Sigmoid colon (tissue), 6 donors: ENCODE measurements at regions not wholly inside any gene's neighbourhood (a gene's known extent, or its start where the extent isn't known, plus 50 kb on each side); places are given as distances from the start of the nearest gene placed in this dataset.
A peak's percentile ranks its signal among the peaks of the same experiment; 100 is the strongest.

Experiments
- DNase-seq: peaks from one replicate; pipeline ENCODE4 v3.0.0-alpha.2; 2019
- H3K27ac ChIP-seq, 4 donors: fragments of 200-600 bp; sonication (generic); one replicate each; pipeline ENCODE4 v1.5.1; 2016 to 2019; ENCODE audit warnings: mild to moderate bottlenecking in 1 of 4
- H3K27me3 ChIP-seq, 3 donors: fragments of 200-600 bp; sonication (generic); one replicate each; pipeline ENCODE4 v1.5.1; 2019; ENCODE audit warnings: mild to moderate bottlenecking in 1 of 3
- H3K36me3 ChIP-seq, 4 donors: fragments of 200-600 bp; sonication (generic); one replicate each; pipeline ENCODE4 v1.5.1; 2016 to 2019
- H3K4me1 ChIP-seq, 4 donors: fragments of 200-600 bp; sonication (generic); one replicate each; pipeline ENCODE4 v1.5.1; 2017 to 2019
- H3K4me3 ChIP-seq, 4 donors: fragments of 200-600 bp; sonication (generic); one replicate each; pipeline ENCODE4 v1.5.1; 2017 to 2019; ENCODE audit warnings: mild to moderate bottlenecking in 2 of 4, moderate library complexity in 1 of 4
- H3K9me3 ChIP-seq, 4 donors: fragments of 200-600 bp in 3 of 4; sonication (generic) in 3 of 4; one replicate each; pipeline versions ENCODE4 v1.5.1 to v1.6.1; 2013 to 2019
- EP300 ChIP-seq, 4 donors: sonication (generic); formaldehyde crosslinking; IDR thresholded peaks; one replicate each; pipeline ENCODE4 v1.6.1; 2017; ENCODE audit warnings: antibody characterized with exemption in 4 of 4
- POLR2A ChIP-seq, 2 donors: fragments of 450-650 bp; IDR thresholded peaks; one replicate each; pipeline ENCODE4 v1.6.1; 2016; ENCODE audit warnings: antibody characterized with exemption in 2 of 2, mild to moderate bottlenecking in 2 of 2, moderate library complexity in 2 of 2
- POLR2AphosphoS5 ChIP-seq, 4 donors: sonication (generic); formaldehyde crosslinking; IDR thresholded peaks; one replicate each; pipeline ENCODE4 v1.6.1; 2017; ENCODE audit warnings: antibody characterized with exemption in 4 of 4
- WGBS, 2 donors: extraction: QIAGEN DNeasy Blood & Tissue Kit; methylation state at CpG; one replicate each; pipeline ENCODE4 v1.1.7; 2013; 5-methylcytosine and 5-hydroxymethylcytosine counted together
- intact Hi-C: fragments of 100-400 bp; cut with DNase I; formaldehyde crosslinking; loops from one replicate; pipeline ENCODE4 v1.15.1; 2023
- TF ChIP-seq, protein P1 (sequence below), 4 experiments: fragments of 450-650 bp in 3 of 4; fragments of 200-600 bp in 1 of 4; IDR thresholded peaks; one replicate each; pipeline ENCODE4 v1.5.1; 2016 to 2019; ENCODE audit warnings: antibody characterized with exemption in 4 of 4, mild to moderate bottlenecking in 3 of 4, moderate library complexity in 2 of 4
- donor health status: healthy with polysubstance abuse.
- donor health status: healthy.

GRCh38 chr3:124351430-124352148 lies 359.7 kb upstream of the ROPN1 start:
- intact Hi-C loops: loop anchor here (10.0 kb wide), 2 partner anchors 113 to 203 kb away; no protein-coding TSS in a partner anchor
- Histone ChIP-seq H3K9me3 (no peaks in the 10 kb centered on the region), H3K27ac (peak overlapping the region in 2 of 4 donors; percentile 36 to 63), H3K4me1 (peaks cover 0 to 28% (median 5%) of the 10 kb centered on the region in 4 donors), H3K27me3 (no peaks in the 10 kb centered on the region), H3K36me3 (no peaks in the 10 kb centered on the region), H3K4me3 (no peak overlapping the region)
- WGBS, 2 donors: 63 to 72% methylated on average over 4 of the region's 4 CpGs
- TF ChIP-seq, protein P1, sequence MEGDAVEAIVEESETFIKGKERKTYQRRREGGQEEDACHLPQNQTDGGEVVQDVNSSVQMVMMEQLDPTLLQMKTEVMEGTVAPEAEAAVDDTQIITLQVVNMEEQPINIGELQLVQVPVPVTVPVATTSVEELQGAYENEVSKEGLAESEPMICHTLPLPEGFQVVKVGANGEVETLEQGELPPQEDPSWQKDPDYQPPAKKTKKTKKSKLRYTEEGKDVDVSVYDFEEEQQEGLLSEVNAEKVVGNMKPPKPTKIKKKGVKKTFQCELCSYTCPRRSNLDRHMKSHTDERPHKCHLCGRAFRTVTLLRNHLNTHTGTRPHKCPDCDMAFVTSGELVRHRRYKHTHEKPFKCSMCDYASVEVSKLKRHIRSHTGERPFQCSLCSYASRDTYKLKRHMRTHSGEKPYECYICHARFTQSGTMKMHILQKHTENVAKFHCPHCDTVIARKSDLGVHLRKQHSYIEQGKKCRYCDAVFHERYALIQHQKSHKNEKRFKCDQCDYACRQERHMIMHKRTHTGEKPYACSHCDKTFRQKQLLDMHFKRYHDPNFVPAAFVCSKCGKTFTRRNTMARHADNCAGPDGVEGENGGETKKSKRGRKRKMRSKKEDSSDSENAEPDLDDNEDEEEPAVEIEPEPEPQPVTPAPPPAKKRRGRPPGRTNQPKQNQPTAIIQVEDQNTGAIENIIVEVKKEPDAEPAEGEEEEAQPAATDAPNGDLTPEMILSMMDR (IDR thresholded peaks at IDR 0.05): peak in 3 of 4 experiments; percentile 28 to 39 (median 32)
- no peak for TF ChIP-seq POLR2AphosphoS5 (IDR thresholded peaks at IDR 0.05)
- TF ChIP-seq POLR2A (IDR thresholded peaks at IDR 0.05): no peak
- no peak for DNase-seq

DNA sequence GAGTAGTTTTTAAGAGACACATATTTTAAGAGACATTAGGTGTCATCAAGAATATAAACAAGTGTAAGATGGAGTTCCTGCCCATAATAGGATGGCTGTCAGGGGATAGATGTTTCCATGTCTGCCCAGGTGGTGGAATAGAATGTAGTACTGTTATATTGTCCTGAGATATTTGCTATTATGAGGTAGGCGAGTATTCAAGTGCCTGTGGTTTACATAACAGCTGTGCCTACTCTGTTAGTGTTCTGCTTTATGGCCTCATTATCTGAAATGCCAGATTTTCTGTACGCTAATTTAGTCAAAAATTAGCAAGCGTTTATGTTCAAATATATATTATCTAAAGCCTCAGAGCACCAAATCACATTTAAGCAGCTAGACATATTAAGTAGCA lies 360.2 kb upstream of the ROPN1 start:
- H3K9me3 ChIP-seq: no peaks in the 10 kb centered on the region
- no peak overlapping the region for H3K4me3 ChIP-seq
- intact Hi-C loops: loop anchor here (10.0 kb wide), 2 partner anchors 113 to 203 kb away; no protein-coding TSS in a partner anchor
- H3K4me1 ChIP-seq: peaks cover 0 to 28% (median 5%) of the 10 kb centered on the region in 4 donors
- no peaks in the 10 kb centered on the region for H3K27me3 ChIP-seq
- H3K36me3 ChIP-seq: no peaks in the 10 kb centered on the region
- TF ChIP-seq, protein P1 (IDR thresholded peaks at IDR 0.05): no peak
- TF ChIP-seq POLR2AphosphoS5 (IDR thresholded peaks at IDR 0.05): no peak
- TF ChIP-seq EP300 (IDR thresholded peaks at IDR 0.05): no peak
- no peak for TF ChIP-seq POLR2A (IDR thresholded peaks at IDR 0.05)
- WGBS, 2 donors: 83 to 86% methylated on average over 3 of the region's 3 CpGs
- peak overlapping the region in 2 of 4 donors; percentile 36 to 63 for H3K27ac ChIP-seq
- DNase-seq: no peak

GRCh38 chr3:124353691-124354090 lies 361.8 kb upstream of the ROPN1 start:
- TF ChIP-seq, protein P1 (IDR thresholded peaks at IDR 0.05): no peak
- TF ChIP-seq EP300 (IDR thresholded peaks at IDR 0.05) (no peak), POLR2A (IDR thresholded peaks at IDR 0.05) (no peak), POLR2AphosphoS5 (IDR thresholded peaks at IDR 0.05) (no peak)
- no peak for DNase-seq
- Histone ChIP-seq H3K4me1 (peaks cover 0 to 28% (median 5%) of the 10 kb centered on the region in 4 donors), H3K9me3 (no peaks in the 10 kb centered on the region), H3K27me3 (no peaks in the 10 kb centered on the region), H3K27ac (no peak overlapping the region), H3K4me3 (no peak overlapping the region), H3K36me3 (no peaks in the 10 kb centered on the region)
- intact Hi-C loops: loop anchor here (10.0 kb wide), 2 partner anchors 111 to 201 kb away; no protein-coding TSS in a partner anchor
- whole genome bisulfite sequencing, 2 donors: 68 to 72% methylated on average over 2 of the region's 2 CpGs

GRCh38 chr3:124354150-124354549 lies 362.2 kb upstream of the ROPN1 start:
- Histone ChIP-seq H3K27ac (no peak overlapping the region), H3K4me1 (peaks cover 0 to 28% (median 5%) of the 10 kb centered on the region in 4 donors), H3K36me3 (no peaks in the 10 kb centered on the region), H3K4me3 (no peak overlapping the region), H3K27me3 (no peaks in the 10 kb centered on the region), H3K9me3 (no peaks in the 10 kb centered on the region)
- intact Hi-C loops: loop anchor here (10.0 kb wide), 2 partner anchors 111 to 201 kb away; no protein-coding TSS in a partner anchor
- TF ChIP-seq EP300 (IDR thresholded peaks at IDR 0.05) (no peak), POLR2A (IDR thresholded peaks at IDR 0.05) (no peak), POLR2AphosphoS5 (IDR thresholded peaks at IDR 0.05) (no peak)
- TF ChIP-seq, protein P1 (IDR thresholded peaks at IDR 0.05): no peak
- 87 to 95% methylated on average over 2 of the region's 2 CpGs for WGBS, 2 donors
- no peak for DNase-seq
